PC-3 (cell line): ENCODE measurements at regions not wholly inside any gene's neighbourhood (a gene's known extent, or its start where the extent isn't known, plus 50 kb on each side); places are given as distances from the start of the nearest gene placed in this dataset.

Experiments
- ATAC-seq: fragments of 200-7000 bp; cut with Tn5 transposase; 2 replicates; pipeline ENCODE4 v1.9.1; 2020; ENCODE audit warnings: mild to moderate bottlenecking, moderate library complexity
- BruUV-seq: library from RNA; stranded (reverse); fragments of 400-500 nt; replicated peaks from 2 replicates; lab custom pipeline; 2021; lab: Mats Ljungman, UMichigan
- CTCF ChIA-PET: fragments of 300-600 bp; sonication (Branson Sonifier 250); formaldehyde crosslinking; loops from one replicate; lab custom pipeline; 2022; ENCODE audit warnings: antibody characterized with exemption; lab: Charles Lee
- POLR2A ChIA-PET: fragments of 300-600 bp; sonication (Branson Sonifier 250); formaldehyde crosslinking; loops from one replicate; lab custom pipeline; 2022; ENCODE audit warnings: antibody characterized with exemption; ENCODE audit not compliant: unreplicated experiment; lab: Charles Lee
- DNase-seq: peaks from one replicate; pipeline ENCODE4 v3.0.0-alpha.2; 2015
- H2AFZ ChIP-seq: fragments of 300-600 bp; sonication (generic); 2 replicates; pipeline ENCODE4 v1.6.0; 2016; ENCODE audit warnings: antibody characterized with exemption, low read length
- H3F3A ChIP-seq: fragments of 300-600 bp; sonication (generic); one replicate; pipeline ENCODE4 v1.6.0; 2017; ENCODE audit warnings: antibody characterized with exemption, low read length, control low read depth, mild to moderate bottlenecking; ENCODE audit not compliant: unreplicated experiment
- H3K27ac ChIP-seq: fragments of 300-600 bp; sonication (generic); 2 replicates; pipeline ENCODE4 v1.5.1; 2016; ENCODE audit warnings: mild to moderate bottlenecking, low read length
- H3K27me3 ChIP-seq: fragments of 300-600 bp; sonication (generic); 2 replicates; pipeline ENCODE4 v1.6.1; 2016; ENCODE audit warnings: low read length, mixed read lengths
- H3K36me3 ChIP-seq: fragments of 300-600 bp; sonication (generic); 2 replicates; pipeline ENCODE4 v1.6.1; 2016; ENCODE audit warnings: low read depth, mixed run types, low read length, mixed read lengths
- H3K4me1 ChIP-seq: fragments of 300-600 bp; sonication (generic); 2 replicates; pipeline ENCODE4 v1.5.1; 2016; ENCODE audit warnings: low read length; ENCODE audit not compliant: insufficient read depth
- H3K4me2 ChIP-seq: fragments of 300-600 bp; sonication (generic); 2 replicates; pipeline ENCODE4 v1.6.0; 2016; ENCODE audit warnings: low read length
- H3K4me3 ChIP-seq: fragments of 300-600 bp; sonication (generic); 2 replicates; pipeline ENCODE4 v1.5.1; 2016; ENCODE audit warnings: mild to moderate bottlenecking, low read length, mixed read lengths
- H3K79me2 ChIP-seq: fragments of 300-600 bp; sonication (generic); 2 replicates; pipeline ENCODE4 v1.6.1; 2017; ENCODE audit warnings: low read length, mixed read lengths
- H3K9ac ChIP-seq: fragments of 300-600 bp; sonication (generic); 2 replicates; pipeline ENCODE4 v1.6.0; 2016; ENCODE audit warnings: mild to moderate bottlenecking, low read length
- H3K9me2 ChIP-seq: fragments of 300-600 bp; sonication (generic); replicated peaks from 2 replicates; pipeline ENCODE4 v1.6.1; 2016; ENCODE audit warnings: mixed run types, low read length, mixed read lengths
- H3K9me3 ChIP-seq: fragments of 300-600 bp; sonication (generic); 2 replicates; pipeline ENCODE4 v1.6.1; 2016; ENCODE audit warnings: low read length, mixed read lengths
- H4K20me1 ChIP-seq: fragments of 300-600 bp; sonication (generic); 2 replicates; pipeline ENCODE4 v1.6.1; 2016; ENCODE audit warnings: low read length, mixed read lengths
- CTCF ChIP-seq: fragments of 300-600 bp; sonication (generic); conservative IDR thresholded peaks from 2 replicates; pipeline ENCODE4 v1.5.1; 2017; ENCODE audit warnings: antibody characterized with exemption, low read depth, mild to moderate bottlenecking, low read length
- EZH2 ChIP-seq: fragments of 300-600 bp; sonication (generic); IDR thresholded peaks from one replicate; pipeline ENCODE4 v1.6.1; 2017; ENCODE audit warnings: antibody characterized with exemption, mild to moderate bottlenecking, low read length; ENCODE audit not compliant: unreplicated experiment
- EZH2phosphoT487 ChIP-seq: fragments of 300-600 bp; sonication (generic); IDR thresholded peaks from 2 replicates; pipeline ENCODE4 v1.6.1; 2018; ENCODE audit warnings: mild to moderate bottlenecking, antibody characterized with exemption, low read length, borderline replicate concordance
- intact Hi-C: fragments of 100-400 bp; cut with micrococcal nuclease; formaldehyde crosslinking; loops from 2 replicates; pipeline ENCODE4 v1.9.0; 2023

GRCh38 chr14:26935733-26936132 is 337.9 kb upstream of the NOVA1 start:
- Histone ChIP-seq H3K9me2 (no peaks in the 10 kb centered on the region), H3K9ac (no peak overlapping the region), H2AFZ (no peak overlapping the region), H3K27me3 (peaks cover 7% of the 10 kb centered on the region; the same call in 1 of the 2 replicates), H3K9me3 (no peaks in the 10 kb centered on the region), H3K4me3 (no peak overlapping the region), H3K79me2 (no peaks in the 10 kb centered on the region), H4K20me1 (no peaks in the 10 kb centered on the region), H3K4me2 (no peak overlapping the region), H3K27ac (no peak overlapping the region), H3F3A (no peaks in the 10 kb centered on the region), H3K36me3 (no peaks in the 10 kb centered on the region), H3K4me1 (no peaks in the 10 kb centered on the region)
- CTCF ChIA-PET = no interaction called here
- POLR2A ChIA-PET = interaction anchor here (0.6 kb wide), 2 partner anchors 178 to 353 kb away, joined by 4 to 6 read pairs; no protein-coding TSS in a partner anchor
- ATAC-seq (no peak), DNase-seq (no peak)
- intact Hi-C loops = no loop called here
- BruUV-seq = no TSS peak
- no peak for TF ChIP-seq CTCF
- no peak for TF ChIP-seq EZH2phosphoT487
- no peak for TF ChIP-seq EZH2

GRCh38 chr14:26938054-26938453 is 340.2 kb upstream of the NOVA1 start:
- no peak for ATAC-seq
- no peaks in the 10 kb centered on the region for H3K9me3 ChIP-seq
- no peak overlapping the region for H3K4me2 ChIP-seq
- ChIA-PET POLR2A (no interaction called here), CTCF (no interaction called here)
- H3K79me2 ChIP-seq = no peaks in the 10 kb centered on the region
- H3F3A ChIP-seq = no peaks in the 10 kb centered on the region
- H3K9ac ChIP-seq = no peak overlapping the region
- BruUV-seq = no TSS peak
- intact Hi-C loops = no loop called here
- no peak for DNase-seq
- no peak overlapping the region for H3K4me3 ChIP-seq
- no peak overlapping the region for H2AFZ ChIP-seq
- no peak overlapping the region for H3K27ac ChIP-seq
- TF ChIP-seq EZH2phosphoT487 (no peak), CTCF (no peak), EZH2 (no peak)
- H3K9me2 ChIP-seq = no peaks in the 10 kb centered on the region
- peaks cover 10% of the 10 kb centered on the region; the same call in 1 of the 2 replicates for H3K27me3 ChIP-seq
- no peaks in the 10 kb centered on the region for H4K20me1 ChIP-seq
- no peaks in the 10 kb centered on the region for H3K36me3 ChIP-seq
- no peaks in the 10 kb centered on the region for H3K4me1 ChIP-seq

GRCh38 chr14:26939755-26940154 is 341.9 kb upstream of the NOVA1 start:
- Histone ChIP-seq H3K27me3 (0 out of 2 replicates have a peak, but pooled peaks cover 10% of the 10 kb centered on the region), H3K36me3 (no peaks in the 10 kb centered on the region), H4K20me1 (no peaks in the 10 kb centered on the region), H3K9me2 (no peaks in the 10 kb centered on the region), H3K4me3 (no peak overlapping the region), H3K79me2 (no peaks in the 10 kb centered on the region), H3K27ac (no peak overlapping the region), H3K4me1 (no peaks in the 10 kb centered on the region), H3K9me3 (no peaks in the 10 kb centered on the region), H3K9ac (no peak overlapping the region), H3K4me2 (no peak overlapping the region), H3F3A (no peaks in the 10 kb centered on the region), H2AFZ (no peak overlapping the region)
- intact Hi-C loops = no loop called here
- no TSS peak for BruUV-seq
- no peak for DNase-seq
- no peak for ATAC-seq
- TF ChIP-seq CTCF = no peak
- no peak for TF ChIP-seq EZH2phosphoT487
- TF ChIP-seq EZH2 = no peak
- ChIA-PET POLR2A (no interaction called here), CTCF (no interaction called here)
